Left renal pelvis (tissue), 4 donors: ENCODE measurements at regions not wholly inside any gene's neighbourhood (a gene's known extent, or its start where the extent isn't known, plus 50 kb on each side); places are given as distances from the start of the nearest gene placed in this dataset.

ENCODE experiments used
- DNase-seq, 4 donors: peaks; one replicate each; pipeline ENCODE4 v3.0.0-alpha.2; 2013; ENCODE audit warnings: low read depth in 4 of 4, low spot score in 3 of 4

- DNase-seq, result no peak
These were observed 58.6 kb downstream of the LIG4 start for GRCh38 chr13:108156749-108157148.

- peak in 3 of 4 donors; percentile 8 to 36 (median 22) for DNase-seq
These were observed 59.9 kb downstream of the LIG4 start for GRCh38 chr13:108155185-108156106.

GRCh38 chr13:108154421-108154858 is 60.9 kb downstream of the LIG4 start:
- DNase-seq, result peak in 1 of 4 donors; percentile 3

- DNase-seq, result no peak
These were observed 68.7 kb downstream of the LIG4 start for GRCh38 chr13:108146642-108147041.

- DNase-seq, result no peak
These were observed 72.5 kb downstream of the LIG4 start for GRCh38 chr13:108142702-108143436.

- no peak for DNase-seq
These were observed 78.2 kb downstream of the LIG4 start for GRCh38 chr13:108137176-108137575.

- DNase-seq, result no peak
These were observed 87.9 kb downstream of the LIG4 start for GRCh38 chr13:108127406-108127805.

GRCh38 chr13:108126056-108126455 is 89.3 kb downstream of the LIG4 start:
- no peak for DNase-seq

- DNase-seq, result no peak
These were observed 93.9 kb downstream of the LIG4 start for GRCh38 chr13:108121406-108121805.

- no peak for DNase-seq
These were observed 94.5 kb downstream of the LIG4 start for GRCh38 chr13:108120856-108121255.

- DNase-seq, result no peak
These were observed 95.0 kb downstream of the LIG4 start for GRCh38 chr13:108120302-108120701.

- no peak for DNase-seq
These were observed 99.6 kb downstream of the LIG4 start for GRCh38 chr13:108115738-108116137.

- DNase-seq, result no peak
These were observed 101.9 kb downstream of the LIG4 start for GRCh38 chr13:108113407-108113806.

GRCh38 chr13:108104736-108105135 is 110.6 kb downstream of the LIG4 start:
- DNase-seq, result no peak

GRCh38 chr13:108102771-108103170 is 112.6 kb downstream of the LIG4 start:
- DNase-seq, result no peak

- no peak for DNase-seq
These were observed 118.9 kb downstream of the LIG4 start for GRCh38 chr13:108096301-108096915.

GRCh38 chr13:108095036-108095435 is 120.3 kb downstream of the LIG4 start:
- no peak for DNase-seq

GRCh38 chr13:108093616-108094015 is 121.7 kb downstream of the LIG4 start:
- DNase-seq, result no peak

GRCh38 chr13:108087810-108088209 is 127.5 kb downstream of the LIG4 start:
- DNase-seq, result no peak

- no peak for DNase-seq
These were observed 128.7 kb downstream of the LIG4 start for GRCh38 chr13:108086678-108087077.

- no peak for DNase-seq
These were observed 130.5 kb downstream of the LIG4 start for GRCh38 chr13:108084840-108085239.
